ENCODE measurements at regions not wholly inside any gene's neighbourhood (a gene's known extent, or its start where the extent isn't known, plus 50 kb on each side); places are given as distances from the start of the nearest gene placed in this dataset.

- no peak for TF ChIP-seq CTCF (IDR thresholded peaks at IDR 0.05; ENCODE audit: low read depth, low read length, missing input control)
- no peak for TF ChIP-seq MAX (IDR thresholded peaks at IDR 0.05)
- TF ChIP-seq FOXA1 (IDR thresholded peaks at IDR 0.05), result no peak
- TF ChIP-seq ATF3 (IDR thresholded peaks at IDR 0.05), result no peak
- TF ChIP-seq RAD21 (IDR thresholded peaks at IDR 0.05), result no peak
- TF ChIP-seq JUND (IDR thresholded peaks at IDR 0.05), result no peak
Observed at GRCh38 chr11:30800904-30801303, 214.8 kb upstream of the MPPED2 start.

All from liver (tissue), 3 donors.